Adrenal gland (tissue), 5 donors: ENCODE measurements at regions not wholly inside any gene's neighbourhood (a gene's known extent, or its start where the extent isn't known, plus 50 kb on each side); places are given as distances from the start of the nearest gene placed in this dataset.

ENCODE experiments used
- CTCF ChIP-seq, 6 experiments: fragments of 450-650 bp in 4 of 6; fragments of 200-600 bp in 2 of 6; sonication (generic) in 1 of 6; IDR thresholded peaks; 1 replicate in 5 of 6; 2 replicates in 1 of 6; pipeline versions ENCODE4 v1.5.1 to v1.8.0; 2016 to 2021; ENCODE audit warnings: antibody characterized with exemption in 6 of 6, mild to moderate bottlenecking in 2 of 6, moderate library complexity in 1 of 6
- POLR2A ChIP-seq, 2 donors: fragments of 450-650 bp; IDR thresholded peaks; one replicate each; pipeline ENCODE4 v1.6.1; 2017; ENCODE audit warnings: antibody characterized with exemption in 2 of 2, mild to moderate bottlenecking in 2 of 2, moderate library complexity in 1 of 2
- donor health status: DM: no; HTN: no; CAD: no.

- TF ChIP-seq CTCF (IDR thresholded peaks at IDR 0.05) (no peak), POLR2A (IDR thresholded peaks at IDR 0.05) (no peak)
Observed at GRCh38 chr10:10421071-10421470, 596.6 kb upstream of the CELF2 start.
